ENCODE measurements at regions not wholly inside any gene's neighbourhood (a gene's known extent, or its start where the extent isn't known, plus 50 kb on each side); places are given as distances from the start of the nearest gene placed in this dataset.

GRCh38 chr5:65098393-65098792 is 329.7 kb downstream of the CWC27 start:
- CTCF ChIA-PET = interaction anchor here (0.7 to 5.7 kb wide), 3 partner anchors 21 to 385 kb away, joined by 3 to 53 read pairs (median 3); partner anchors contain the start of gene ADAMTS6
- no peaks in the 10 kb centered on the region for H3K36me3 ChIP-seq (ENCODE audit: control insufficient read depth in 2 of 2, insufficient read depth in 1 of 2, low read length in 2 of 2)
- POLR2A ChIA-PET = no interaction called here

More at GRCh38 chr5:65098393-65098792, 329.7 kb downstream of the CWC27 start:
- H3K27ac ChIP-seq (ENCODE audit: extremely low read depth, low read depth, low read length) = no peak overlapping the region
- no peak for TF ChIP-seq GFI1B (tag by site-specific recombination; IDR thresholded peaks at IDR 0.05)
- TF ChIP-seq ZIC2 (tag by site-specific recombination; IDR thresholded peaks at IDR 0.05) = peak; percentile 74
- TF ChIP-seq MYNN (tag by site-specific recombination; IDR thresholded peaks at IDR 0.05; ENCODE audit: borderline replicate concordance) = no peak
- TF ChIP-seq, protein P1, sequence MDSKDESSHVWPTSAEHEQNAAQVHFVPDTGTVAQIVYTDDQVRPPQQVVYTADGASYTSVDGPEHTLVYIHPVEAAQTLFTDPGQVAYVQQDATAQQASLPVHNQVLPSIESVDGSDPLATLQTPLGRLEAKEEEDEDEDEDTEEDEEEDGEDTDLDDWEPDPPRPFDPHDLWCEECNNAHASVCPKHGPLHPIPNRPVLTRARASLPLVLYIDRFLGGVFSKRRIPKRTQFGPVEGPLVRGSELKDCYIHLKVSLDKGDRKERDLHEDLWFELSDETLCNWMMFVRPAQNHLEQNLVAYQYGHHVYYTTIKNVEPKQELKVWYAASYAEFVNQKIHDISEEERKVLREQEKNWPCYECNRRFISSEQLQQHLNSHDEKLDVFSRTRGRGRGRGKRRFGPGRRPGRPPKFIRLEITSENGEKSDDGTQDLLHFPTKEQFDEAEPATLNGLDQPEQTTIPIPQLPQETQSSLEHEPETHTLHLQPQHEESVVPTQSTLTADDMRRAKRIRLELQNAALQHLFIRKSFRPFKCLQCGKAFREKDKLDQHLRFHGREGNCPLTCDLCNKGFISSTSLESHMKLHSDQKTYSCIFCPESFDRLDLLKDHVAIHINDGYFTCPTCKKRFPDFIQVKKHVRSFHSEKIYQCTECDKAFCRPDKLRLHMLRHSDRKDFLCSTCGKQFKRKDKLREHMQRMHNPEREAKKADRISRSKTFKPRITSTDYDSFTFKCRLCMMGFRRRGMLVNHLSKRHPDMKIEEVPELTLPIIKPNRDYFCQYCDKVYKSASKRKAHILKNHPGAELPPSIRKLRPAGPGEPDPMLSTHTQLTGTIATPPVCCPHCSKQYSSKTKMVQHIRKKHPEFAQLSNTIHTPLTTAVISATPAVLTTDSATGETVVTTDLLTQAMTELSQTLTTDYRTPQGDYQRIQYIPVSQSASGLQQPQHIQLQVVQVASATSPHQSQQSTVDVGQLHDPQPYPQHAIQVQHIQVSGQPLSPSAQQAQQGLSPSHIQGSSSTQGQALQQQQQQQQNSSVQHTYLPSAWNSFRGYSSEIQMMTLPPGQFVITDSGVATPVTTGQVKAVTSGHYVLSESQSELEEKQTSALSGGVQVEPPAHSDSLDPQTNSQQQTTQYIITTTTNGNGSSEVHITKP (tag by site-specific recombination; IDR thresholded peaks at IDR 0.05) = 0 out of 2 replicates have a peak, but pooled peaks have one; percentile 14
- no peaks in the 10 kb centered on the region for H3K9me3 ChIP-seq (ENCODE audit: control insufficient read depth, insufficient read depth, low read depth, low read length)
- H3K4me1 ChIP-seq (ENCODE audit: control insufficient read depth, insufficient read depth, low read length) = peaks cover under 1% of the 10 kb centered on the region
- H3K4me3 ChIP-seq (ENCODE audit: low read depth, low read length) = no peak overlapping the region
